Mesenchymal stem cell (in vitro differentiated cells and primary cell): ENCODE measurements at regions not wholly inside any gene's neighbourhood (a gene's known extent, or its start where the extent isn't known, plus 50 kb on each side); places are given as distances from the start of the nearest gene placed in this dataset.

ENCODE experiments used
- DNase-seq: peaks from one replicate; pipeline ENCODE4 v3.0.0-alpha.2; 2013
- H2AFZ ChIP-seq: one replicate; pipeline ENCODE4 v1.6.1; 2013; ENCODE audit warnings: low read depth, mild to moderate bottlenecking, control low read depth, inconsistent platforms, low read length, moderate library complexity
- H2AK5ac ChIP-seq: 2 replicates; pipeline ENCODE4 v1.6.1; 2013; ENCODE audit warnings: low read length, moderate library complexity, mild to moderate bottlenecking, inconsistent platforms; ENCODE audit not compliant: severe bottlenecking
- H2BK120ac ChIP-seq: one replicate; pipeline ENCODE4 v1.6.1; 2013; ENCODE audit warnings: low read depth, mild to moderate bottlenecking, inconsistent platforms, low read length, moderate library complexity
- H2BK12ac ChIP-seq, 2 experiments: one replicate each; pipeline ENCODE4 v1.6.1; 2013; ENCODE audit warnings: inconsistent platforms in 2 of 2, low read length in 2 of 2, mild to moderate bottlenecking in 2 of 2, moderate library complexity in 2 of 2, control low read depth in 1 of 2
- H2BK15ac ChIP-seq: one replicate; pipeline ENCODE4 v1.6.1; 2013; ENCODE audit warnings: mild to moderate bottlenecking, low read depth, inconsistent platforms; ENCODE audit not compliant: poor library complexity, severe bottlenecking
- H2BK5ac ChIP-seq: 2 replicates; pipeline ENCODE4 v1.6.1; 2013; ENCODE audit warnings: low read depth, mild to moderate bottlenecking, low read length, control low read depth, inconsistent platforms; ENCODE audit not compliant: poor library complexity, severe bottlenecking
- H3K14ac ChIP-seq, 2 experiments: one replicate each; pipeline ENCODE4 v1.6.1; 2013; ENCODE audit warnings: inconsistent platforms in 2 of 2, low read length in 2 of 2, control low read depth in 1 of 2, mild to moderate bottlenecking in 1 of 2, moderate library complexity in 1 of 2
- H3K18ac ChIP-seq, 2 experiments: one replicate each; pipeline ENCODE4 v1.6.1; 2013; ENCODE audit warnings: inconsistent platforms in 2 of 2, low read length in 2 of 2, control low read depth in 1 of 2, low read depth in 1 of 2, mild to moderate bottlenecking in 1 of 2
- H3K23ac ChIP-seq, 2 experiments: one replicate each; pipeline ENCODE4 v1.6.1; 2013; ENCODE audit warnings: inconsistent platforms in 2 of 2, low read length in 2 of 2, mild to moderate bottlenecking in 2 of 2, moderate library complexity in 2 of 2, control low read depth in 1 of 2
- H3K27ac ChIP-seq: 2 replicates; pipeline ENCODE4 v1.5.1; 2013; ENCODE audit warnings: mild to moderate bottlenecking, moderate library complexity, low read length, control low read depth, inconsistent platforms; ENCODE audit not compliant: poor library complexity, severe bottlenecking
- H3K27me3 ChIP-seq, 2 experiments: 2 replicates each; pipeline versions ENCODE4 v1.6.1 to v1.7.0; 2013; ENCODE audit warnings: low read length in 2 of 2, mild to moderate bottlenecking in 2 of 2, moderate library complexity in 2 of 2, control low read depth in 1 of 2, inconsistent platforms in 1 of 2; ENCODE audit not compliant: control insufficient read depth in 1 of 2, insufficient read depth in 1 of 2
- H3K36me3 ChIP-seq, 2 experiments: 2 replicates each; pipeline versions ENCODE4 v1.6.1 to v1.7.0; 2013; ENCODE audit warnings: low read length in 2 of 2, control low read depth in 1 of 2, inconsistent platforms in 1 of 2, low read depth in 1 of 2, mild to moderate bottlenecking in 1 of 2; ENCODE audit not compliant: insufficient read depth in 2 of 2, control insufficient read depth in 1 of 2
- H3K4ac ChIP-seq, 2 experiments: one replicate each; pipeline ENCODE4 v1.6.1; 2013; ENCODE audit warnings: inconsistent platforms in 2 of 2, low read length in 2 of 2, mild to moderate bottlenecking in 2 of 2, moderate library complexity in 2 of 2, control low read depth in 1 of 2, low read depth in 1 of 2
- H3K4me1 ChIP-seq: 2 replicates; pipeline ENCODE4 v1.6.1; 2013; ENCODE audit warnings: low read depth, low read length, control low read depth; ENCODE audit not compliant: control insufficient read depth, insufficient read depth
- H3K4me2 ChIP-seq: 2 replicates; pipeline ENCODE4 v1.6.1; 2013; ENCODE audit warnings: low read length, mild to moderate bottlenecking, inconsistent platforms; ENCODE audit not compliant: poor library complexity, severe bottlenecking
- H3K4me3 ChIP-seq, 2 experiments: 2 replicates each; pipeline versions ENCODE4 v1.5.1 to v1.7.0; 2013; ENCODE audit warnings: low read length in 2 of 2, mild to moderate bottlenecking in 2 of 2, control low read depth in 1 of 2, low read depth in 1 of 2; ENCODE audit not compliant: insufficient read depth in 1 of 2
- H3K79me1 ChIP-seq: replicated peaks from 2 replicates; pipeline ENCODE4 v1.6.1; 2013; ENCODE audit warnings: mild to moderate bottlenecking, control low read depth, low read length, inconsistent platforms; ENCODE audit not compliant: poor library complexity, severe bottlenecking
- H3K9ac ChIP-seq: 2 replicates; pipeline ENCODE4 v1.7.0; 2013; ENCODE audit warnings: mild to moderate bottlenecking, low read length, moderate library complexity
- H3K9me3 ChIP-seq: 2 replicates; pipeline ENCODE4 v1.7.0; 2013; ENCODE audit warnings: mild to moderate bottlenecking, low read length; ENCODE audit not compliant: control insufficient read depth
- H4K8ac ChIP-seq: one replicate; pipeline ENCODE4 v1.6.1; 2013; ENCODE audit warnings: inconsistent platforms, mild to moderate bottlenecking, low read length, moderate library complexity
- H4K91ac ChIP-seq: one replicate; pipeline ENCODE4 v1.6.1; 2013; ENCODE audit warnings: mild to moderate bottlenecking, low read length, inconsistent platforms
- WGBS: methylation state at CpG from one replicate; pipeline ENCODE4 v1.1.7; 2013; ENCODE audit warnings: mixed read lengths; 5-methylcytosine and 5-hydroxymethylcytosine counted together

DNA sequence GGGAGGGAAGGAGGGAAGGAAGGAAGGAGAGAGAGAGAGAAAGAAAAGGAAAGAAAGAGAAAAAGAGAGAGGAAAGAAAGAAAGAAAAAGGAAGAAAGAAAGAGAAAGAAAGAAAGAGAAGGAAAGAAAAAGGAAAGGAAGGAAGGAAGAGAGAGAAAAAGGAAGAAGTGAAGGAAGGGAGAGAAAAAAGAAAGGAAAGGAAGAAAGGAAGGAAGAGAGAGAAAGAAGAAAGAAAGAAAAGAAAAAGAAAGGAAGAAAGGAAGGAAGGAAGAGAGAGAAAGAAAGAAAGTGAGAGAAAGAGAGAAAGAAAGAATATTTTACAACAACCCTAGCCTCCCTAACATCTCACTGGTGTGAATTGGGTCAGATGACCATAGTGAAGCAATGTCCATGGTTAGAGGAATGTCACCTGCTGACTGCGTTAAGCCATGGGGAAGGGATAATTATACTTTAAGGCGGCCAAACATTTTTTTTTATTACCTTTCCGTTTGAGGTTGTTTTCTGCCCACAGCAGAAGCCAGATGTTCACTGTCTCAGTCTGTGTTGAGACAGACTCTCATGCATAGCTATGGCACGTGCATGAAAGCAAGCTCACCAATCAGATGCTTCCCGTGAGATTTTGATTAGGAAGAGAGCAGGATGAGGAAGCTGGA lies 76.4 kb downstream of the SNRPE start:
- Histone ChIP-seq H4K8ac (no peak overlapping the region), H2BK15ac (no peak overlapping the region), H3K14ac (no peak overlapping the region), H3K27me3 (peaks cover 3 to 6% of the 10 kb centered on the region in 2 experiments), H3K4me3 (no peak overlapping the region), H3K27ac (no peak overlapping the region), H3K9me3 (no peaks in the 10 kb centered on the region), H2BK12ac (no peak overlapping the region), H3K79me1 (no peaks in the 10 kb centered on the region), H2BK5ac (no peak overlapping the region), H3K36me3 (no peaks in the 10 kb centered on the region), H2AFZ (no peak overlapping the region), H2AK5ac (no peak overlapping the region), H3K9ac (no peak overlapping the region), H3K4me2 (no peak overlapping the region), H3K23ac (no peak overlapping the region), H4K91ac (no peak overlapping the region), H2BK120ac (no peak overlapping the region), H3K4me1 (no peaks in the 10 kb centered on the region), H3K18ac (no peak overlapping the region), H3K4ac (no peak overlapping the region)
- WGBS, result 79% methylated on average over 5 of the region's 5 CpGs
- DNase-seq, result no peak

DNA sequence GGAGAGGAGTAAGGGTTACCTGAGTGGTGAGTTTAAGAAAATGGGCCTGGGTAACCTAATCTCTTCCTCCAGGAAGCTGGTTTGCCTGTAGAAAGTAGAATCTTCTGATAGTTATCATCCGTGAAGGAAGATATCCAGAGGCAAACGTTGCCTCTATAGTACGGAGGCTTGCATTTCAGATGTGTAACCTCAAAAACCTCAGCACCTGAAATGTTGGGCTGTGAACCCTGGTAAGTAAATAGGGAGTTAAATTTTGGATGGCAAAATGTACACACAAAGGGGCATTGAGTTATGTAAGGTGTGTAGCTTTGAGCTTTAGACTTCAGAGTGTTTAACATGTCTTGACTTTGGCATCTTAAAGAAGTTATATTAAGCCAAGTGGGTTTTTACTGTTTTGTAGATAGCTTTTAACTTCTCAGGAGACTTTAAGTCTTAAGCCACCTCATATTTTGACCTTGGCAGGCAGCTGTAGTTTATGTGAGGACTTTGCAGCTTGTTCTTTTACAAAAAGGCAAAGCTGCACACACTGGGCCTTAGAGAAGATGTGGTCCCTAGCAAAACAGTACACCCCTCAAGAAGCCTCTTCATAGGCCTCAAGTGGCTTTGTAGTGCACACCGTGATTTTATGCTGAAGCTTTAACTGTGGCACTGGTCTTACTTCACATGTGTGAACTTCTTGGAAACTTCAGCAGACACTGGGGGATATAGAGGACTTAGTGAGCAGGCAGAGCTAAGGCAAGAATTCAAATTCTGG lies 83.4 kb downstream of the SNRPE start:
- H2BK120ac ChIP-seq, result no peak overlapping the region
- H3K27me3 ChIP-seq, result no peaks in the 10 kb centered on the region
- no peak overlapping the region for H2BK15ac ChIP-seq
- DNase-seq, result no peak
- H3K4me3 ChIP-seq, result no peak overlapping the region
- no peak overlapping the region for H3K14ac ChIP-seq
- 79% methylated on average over 4 of the region's 4 CpGs for WGBS
- H2BK5ac ChIP-seq, result no peak overlapping the region
- no peaks in the 10 kb centered on the region for H3K36me3 ChIP-seq
- no peak overlapping the region for H2BK12ac ChIP-seq
- H4K91ac ChIP-seq, result no peak overlapping the region
- no peak overlapping the region for H3K9ac ChIP-seq
- no peaks in the 10 kb centered on the region for H3K9me3 ChIP-seq
- no peak overlapping the region for H3K23ac ChIP-seq
- no peak overlapping the region for H3K4ac ChIP-seq
- H3K27ac ChIP-seq, result no peak overlapping the region
- no peak overlapping the region for H3K18ac ChIP-seq
- H3K4me1 ChIP-seq, result no peaks in the 10 kb centered on the region
- H3K4me2 ChIP-seq, result no peak overlapping the region
- H4K8ac ChIP-seq, result no peak overlapping the region
- no peaks in the 10 kb centered on the region for H3K79me1 ChIP-seq
- H2AFZ ChIP-seq, result no peak overlapping the region
- no peak overlapping the region for H2AK5ac ChIP-seq

DNA sequence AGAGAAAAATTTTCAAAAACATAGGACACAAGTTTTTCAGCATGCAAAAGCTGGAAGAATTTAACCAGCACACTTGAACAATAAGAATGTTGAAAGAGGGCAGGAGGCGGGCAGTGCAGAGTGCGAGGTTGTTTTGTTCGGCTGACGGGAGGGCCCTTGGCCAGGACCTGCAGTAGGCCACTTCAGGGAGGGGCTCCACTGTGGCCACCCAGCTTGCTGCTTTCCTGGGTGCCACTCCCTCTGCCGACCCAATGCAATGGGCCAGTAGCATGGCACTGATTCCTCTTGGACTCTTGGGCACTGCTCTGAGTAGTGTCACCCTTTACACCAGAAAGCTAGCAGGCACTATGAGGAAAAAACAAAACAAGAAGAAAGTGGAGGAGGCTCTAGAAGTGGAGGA lies 92.9 kb downstream of the SNRPE start:
- Histone ChIP-seq H3K9me3 (peaks cover 20% of the 10 kb centered on the region), H4K8ac (no peak overlapping the region), H3K18ac (no peak overlapping the region), H3K4me3 (no peak overlapping the region), H2AFZ (no peak overlapping the region), H4K91ac (no peak overlapping the region), H2BK120ac (no peak overlapping the region), H3K79me1 (no peaks in the 10 kb centered on the region), H3K27ac (no peak overlapping the region), H3K4me2 (no peak overlapping the region), H2AK5ac (no peak overlapping the region), H3K23ac (no peak overlapping the region), H2BK5ac (no peak overlapping the region), H3K27me3 (no peaks in the 10 kb centered on the region), H3K4me1 (no peaks in the 10 kb centered on the region), H3K36me3 (no peaks in the 10 kb centered on the region), H2BK12ac (no peak overlapping the region), H3K4ac (no peak overlapping the region), H3K14ac (no peak overlapping the region), H2BK15ac (no peak overlapping the region), H3K9ac (no peak overlapping the region)
- 96% methylated on average over 5 of the region's 5 CpGs for WGBS
- DNase-seq, result no peak

GRCh38 chr1:203954788-203955552 lies 93.6 kb downstream of the SNRPE start:
- no peak overlapping the region for H3K4ac ChIP-seq
- H4K8ac ChIP-seq, result no peak overlapping the region
- H3K4me1 ChIP-seq, result no peaks in the 10 kb centered on the region
- H2BK5ac ChIP-seq, result no peak overlapping the region
- H2AFZ ChIP-seq, result no peak overlapping the region
- no peak overlapping the region for H3K23ac ChIP-seq
- H3K27ac ChIP-seq, result no peak overlapping the region
- H3K79me1 ChIP-seq, result no peaks in the 10 kb centered on the region
- H3K9me3 ChIP-seq, result peaks cover 20% of the 10 kb centered on the region
- no peaks in the 10 kb centered on the region for H3K36me3 ChIP-seq
- H3K14ac ChIP-seq, result no peak overlapping the region
- no peak overlapping the region for H3K18ac ChIP-seq
- 78% methylated on average over 5 of the region's 5 CpGs for WGBS
- no peak overlapping the region for H3K9ac ChIP-seq
- H2BK12ac ChIP-seq, result no peak overlapping the region
- H2AK5ac ChIP-seq, result no peak overlapping the region
- H2BK15ac ChIP-seq, result no peak overlapping the region
- no peak overlapping the region for H3K4me2 ChIP-seq
- DNase-seq, result no peak
- no peak overlapping the region for H2BK120ac ChIP-seq
- H4K91ac ChIP-seq, result no peak overlapping the region
- no peak overlapping the region for H3K4me3 ChIP-seq
- no peaks in the 10 kb centered on the region for H3K27me3 ChIP-seq
